ENCODE measurements at regions not wholly inside any gene's neighbourhood (a gene's known extent, or its start where the extent isn't known, plus 50 kb on each side); places are given as distances from the start of the nearest gene placed in this dataset.

DNA sequence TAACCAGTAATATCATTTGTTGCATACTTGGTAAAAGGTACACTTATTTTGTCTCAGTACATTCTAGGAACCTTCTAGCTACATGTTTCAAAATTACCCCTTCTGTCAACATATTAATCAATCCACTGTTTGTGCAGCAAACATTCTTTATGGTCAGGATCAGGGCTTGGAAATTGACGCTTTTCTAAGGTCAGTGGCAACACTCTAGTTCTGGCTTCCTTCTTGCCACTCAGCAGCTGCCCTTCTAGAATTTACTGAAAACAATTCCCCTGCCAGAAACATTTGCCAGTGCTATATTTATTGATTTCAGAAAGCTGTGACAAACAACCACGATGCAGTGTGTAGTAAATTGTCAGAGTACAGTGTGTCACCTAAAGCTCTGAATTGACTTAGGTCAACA lies 84.7 kb upstream of the FBXL4 start:
- H3K27me3 Mint-ChIP-seq (ENCODE audit: unreplicated experiment): peaks cover 25% of the 10 kb centered on the region
- DNase-seq: no peak
- no peak overlapping the region for H3K27ac Mint-ChIP-seq (ENCODE audit: unreplicated experiment)
- BruUV-seq (replicated peaks): no TSS peak
- peaks cover 8% of the 10 kb centered on the region for H3K4me1 Mint-ChIP-seq (ENCODE audit: low read depth, unreplicated experiment)
- CTCF ChIA-PET: no interaction called here
- no peaks in the 10 kb centered on the region for H3K36me3 Mint-ChIP-seq (ENCODE audit: insufficient read depth, unreplicated experiment)
- intact Hi-C loops (cut with micrococcal nuclease; ENCODE audit: unreplicated experiment): no loop called here
- no peak overlapping the region for H3K4me3 Mint-ChIP-seq (ENCODE audit: low read depth, unreplicated experiment)
- TF ChIP-seq CTCF (IDR thresholded peaks at IDR 0.05; ENCODE audit: unreplicated experiment): no peak
- peaks cover 1% of the 10 kb centered on the region for H3K9me3 Mint-ChIP-seq (ENCODE audit: low read depth, unreplicated experiment)

DNA sequence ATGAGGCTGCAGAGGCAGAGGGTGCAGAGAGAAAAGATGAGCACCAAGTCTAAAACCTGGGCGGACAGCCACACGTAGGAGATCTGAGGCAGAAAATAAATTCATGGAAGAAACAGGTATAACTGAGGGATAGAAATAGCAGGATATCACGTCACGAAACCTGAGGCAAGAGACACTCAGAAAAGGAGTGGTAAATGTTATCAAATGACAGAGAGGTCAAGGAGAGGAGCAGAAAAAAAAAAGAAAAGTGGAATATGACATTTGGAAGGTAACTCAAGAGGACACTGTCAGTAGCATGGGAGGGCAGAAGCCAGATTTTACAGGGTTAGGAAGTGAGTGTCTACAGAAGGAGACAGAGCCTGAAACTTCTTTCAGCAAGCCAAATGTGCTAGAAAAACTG lies 84.2 kb upstream of the FBXL4 start:
- no peak for TF ChIP-seq CTCF (IDR thresholded peaks at IDR 0.05; ENCODE audit: unreplicated experiment)
- Mint-ChIP-seq H3K27ac (ENCODE audit: unreplicated experiment) (no peak overlapping the region), H3K36me3 (ENCODE audit: insufficient read depth, unreplicated experiment) (no peaks in the 10 kb centered on the region), H3K9me3 (ENCODE audit: low read depth, unreplicated experiment) (peaks cover 4% of the 10 kb centered on the region), H3K4me3 (ENCODE audit: low read depth, unreplicated experiment) (no peak overlapping the region), H3K4me1 (ENCODE audit: low read depth, unreplicated experiment) (peaks cover 8% of the 10 kb centered on the region), H3K27me3 (ENCODE audit: unreplicated experiment) (peaks cover 25% of the 10 kb centered on the region)
- CTCF ChIA-PET: no interaction called here
- intact Hi-C loops (cut with micrococcal nuclease; ENCODE audit: unreplicated experiment): no loop called here
- no peak for DNase-seq
- no TSS peak for BruUV-seq (replicated peaks)

GRCh38 chr6:99030915-99031314 lies 83.2 kb upstream of the FBXL4 start:
- no TSS peak for BruUV-seq (replicated peaks)
- H3K27ac Mint-ChIP-seq (ENCODE audit: unreplicated experiment): no peak overlapping the region
- TF ChIP-seq CTCF (IDR thresholded peaks at IDR 0.05; ENCODE audit: unreplicated experiment): no peak
- CTCF ChIA-PET: no interaction called here
- H3K4me3 Mint-ChIP-seq (ENCODE audit: low read depth, unreplicated experiment): no peak overlapping the region
- H3K36me3 Mint-ChIP-seq (ENCODE audit: insufficient read depth, unreplicated experiment): no peaks in the 10 kb centered on the region
- DNase-seq: no peak
- peaks cover 9% of the 10 kb centered on the region for H3K9me3 Mint-ChIP-seq (ENCODE audit: low read depth, unreplicated experiment)
- peaks cover 16% of the 10 kb centered on the region for H3K27me3 Mint-ChIP-seq (ENCODE audit: unreplicated experiment)
- H3K4me1 Mint-ChIP-seq (ENCODE audit: low read depth, unreplicated experiment): peaks cover 8% of the 10 kb centered on the region
- intact Hi-C loops (cut with micrococcal nuclease; ENCODE audit: unreplicated experiment): no loop called here

- CTCF ChIA-PET: no interaction called here
- no TSS peak for BruUV-seq (replicated peaks)
- Mint-ChIP-seq H3K27me3 (ENCODE audit: unreplicated experiment) (no peaks in the 10 kb centered on the region), H3K4me1 (ENCODE audit: low read depth, unreplicated experiment) (no peaks in the 10 kb centered on the region), H3K27ac (ENCODE audit: unreplicated experiment) (no peak overlapping the region), H3K36me3 (ENCODE audit: insufficient read depth, unreplicated experiment) (no peaks in the 10 kb centered on the region), H3K9me3 (ENCODE audit: low read depth, unreplicated experiment) (peaks cover 11% of the 10 kb centered on the region), H3K4me3 (ENCODE audit: low read depth, unreplicated experiment) (no peak overlapping the region)
- TF ChIP-seq CTCF (IDR thresholded peaks at IDR 0.05; ENCODE audit: unreplicated experiment): no peak
- DNase-seq: no peak
- intact Hi-C loops (cut with micrococcal nuclease; ENCODE audit: unreplicated experiment): no loop called here
Measured at GRCh38 chr6:99026135-99026534, 78.4 kb upstream of the FBXL4 start.

- BruUV-seq (replicated peaks): no TSS peak
- H3K4me1 Mint-ChIP-seq (ENCODE audit: low read depth, unreplicated experiment): no peaks in the 10 kb centered on the region
- no peak overlapping the region for H3K27ac Mint-ChIP-seq (ENCODE audit: unreplicated experiment)
- no peak overlapping the region for H3K4me3 Mint-ChIP-seq (ENCODE audit: low read depth, unreplicated experiment)
- CTCF ChIA-PET: no interaction called here
- H3K9me3 Mint-ChIP-seq (ENCODE audit: low read depth, unreplicated experiment): peaks cover 11% of the 10 kb centered on the region
- no peak for TF ChIP-seq CTCF (IDR thresholded peaks at IDR 0.05; ENCODE audit: unreplicated experiment)
- no peak for DNase-seq
- no peaks in the 10 kb centered on the region for H3K27me3 Mint-ChIP-seq (ENCODE audit: unreplicated experiment)
- no peaks in the 10 kb centered on the region for H3K36me3 Mint-ChIP-seq (ENCODE audit: insufficient read depth, unreplicated experiment)
- intact Hi-C loops (cut with micrococcal nuclease; ENCODE audit: unreplicated experiment): no loop called here
Measured at GRCh38 chr6:99024089-99024488, 76.3 kb upstream of the FBXL4 start.

All from Calu3 (cell line).